ENCODE measurements at regions not wholly inside any gene's neighbourhood (a gene's known extent, or its start where the extent isn't known, plus 50 kb on each side); places are given as distances from the start of the nearest gene placed in this dataset.

DNA sequence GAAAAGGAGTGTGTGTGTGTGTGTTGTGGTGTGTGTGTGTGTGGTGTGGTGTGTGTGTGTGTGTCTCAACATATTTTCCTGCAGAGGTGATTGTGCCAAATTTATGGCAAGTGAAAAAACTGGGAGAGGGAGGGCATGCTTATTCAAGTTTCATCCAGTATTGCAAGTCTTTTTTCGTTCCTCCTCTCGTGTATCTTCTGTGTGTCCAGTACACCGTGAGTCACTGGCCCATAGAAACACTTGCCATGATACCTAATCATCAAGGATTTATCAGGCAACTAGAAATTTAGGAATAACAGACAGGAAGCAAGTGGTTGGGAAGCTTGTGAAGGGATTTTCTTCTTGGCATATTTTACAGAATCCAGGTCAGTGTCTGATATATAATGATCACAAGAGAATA lies 820.5 kb downstream of the GATA3 start:
- H3K4me3 ChIP-seq (ENCODE audit: low read length) = no peak overlapping the region
- H3K36me3 ChIP-seq (ENCODE audit: insufficient read depth, low read length) = no peaks in the 10 kb centered on the region
- ATAC-seq (ENCODE audit: poor library complexity) = no peak
- no peak overlapping the region for H3K27ac ChIP-seq (ENCODE audit: low read depth in 1 of 2, low read length in 2 of 2)
- no peak overlapping the region for H3K27ac Mint-ChIP-seq
- DNase-seq = no peak
- no peaks in the 10 kb centered on the region for H3K9me3 Mint-ChIP-seq
- ChIA-PET POLR2A (no interaction called here), CTCF (no interaction called here)
- H3K4me3 Mint-ChIP-seq = no peak overlapping the region
- no peaks in the 10 kb centered on the region for H3K36me3 Mint-ChIP-seq (ENCODE audit: low read depth)
- H3K27me3 Mint-ChIP-seq = peaks cover 16% of the 10 kb centered on the region
- TF ChIP-seq, protein P1, sequence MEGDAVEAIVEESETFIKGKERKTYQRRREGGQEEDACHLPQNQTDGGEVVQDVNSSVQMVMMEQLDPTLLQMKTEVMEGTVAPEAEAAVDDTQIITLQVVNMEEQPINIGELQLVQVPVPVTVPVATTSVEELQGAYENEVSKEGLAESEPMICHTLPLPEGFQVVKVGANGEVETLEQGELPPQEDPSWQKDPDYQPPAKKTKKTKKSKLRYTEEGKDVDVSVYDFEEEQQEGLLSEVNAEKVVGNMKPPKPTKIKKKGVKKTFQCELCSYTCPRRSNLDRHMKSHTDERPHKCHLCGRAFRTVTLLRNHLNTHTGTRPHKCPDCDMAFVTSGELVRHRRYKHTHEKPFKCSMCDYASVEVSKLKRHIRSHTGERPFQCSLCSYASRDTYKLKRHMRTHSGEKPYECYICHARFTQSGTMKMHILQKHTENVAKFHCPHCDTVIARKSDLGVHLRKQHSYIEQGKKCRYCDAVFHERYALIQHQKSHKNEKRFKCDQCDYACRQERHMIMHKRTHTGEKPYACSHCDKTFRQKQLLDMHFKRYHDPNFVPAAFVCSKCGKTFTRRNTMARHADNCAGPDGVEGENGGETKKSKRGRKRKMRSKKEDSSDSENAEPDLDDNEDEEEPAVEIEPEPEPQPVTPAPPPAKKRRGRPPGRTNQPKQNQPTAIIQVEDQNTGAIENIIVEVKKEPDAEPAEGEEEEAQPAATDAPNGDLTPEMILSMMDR (IDR thresholded peaks at IDR 0.05) = no peak
- H3K27me3 ChIP-seq (ENCODE audit: control insufficient read depth in 1 of 2, insufficient read depth in 2 of 2, low read length in 2 of 2) = no peaks in the 10 kb centered on the region
- intact Hi-C loops (cut with DNase I, micrococcal nuclease) = no loop called here
- H3K4me1 Mint-ChIP-seq (ENCODE audit: low read depth) = no peaks in the 10 kb centered on the region
- no peaks in the 10 kb centered on the region for H3K4me1 ChIP-seq (ENCODE audit: insufficient read depth, low read length)
- no peaks in the 10 kb centered on the region for H3K9me3 ChIP-seq (ENCODE audit: control insufficient read depth in 1 of 2, insufficient read depth in 1 of 2, low read length in 2 of 2)

DNA sequence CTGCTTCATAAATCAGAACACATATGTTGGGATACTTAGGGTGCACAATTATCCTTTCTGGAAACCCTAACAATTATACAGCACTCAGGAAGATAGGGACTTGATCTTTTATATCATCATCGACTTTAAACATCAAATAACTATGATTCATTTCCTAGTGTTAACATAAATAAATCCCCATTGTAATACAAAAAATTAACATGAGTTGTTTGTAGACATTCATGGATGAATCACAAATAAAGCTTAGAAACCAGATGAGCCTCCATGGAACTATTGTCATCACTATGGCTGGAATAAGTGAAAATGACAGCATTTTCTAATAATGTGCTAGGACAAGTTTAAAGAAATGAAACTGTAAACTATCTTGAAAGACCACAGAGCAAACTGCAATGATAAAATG lies 821.7 kb downstream of the GATA3 start:
- Histone ChIP-seq H3K36me3 (ENCODE audit: insufficient read depth, low read length) (no peaks in the 10 kb centered on the region), H3K4me1 (ENCODE audit: insufficient read depth, low read length) (no peaks in the 10 kb centered on the region), H3K9me3 (ENCODE audit: control insufficient read depth in 1 of 2, insufficient read depth in 1 of 2, low read length in 2 of 2) (no peaks in the 10 kb centered on the region), H3K27me3 (ENCODE audit: control insufficient read depth in 1 of 2, insufficient read depth in 2 of 2, low read length in 2 of 2) (no peaks in the 10 kb centered on the region), H3K27ac (ENCODE audit: low read depth in 1 of 2, low read length in 2 of 2) (no peak overlapping the region), H3K4me3 (ENCODE audit: low read length) (no peak overlapping the region)
- ATAC-seq (ENCODE audit: poor library complexity) (no peak), DNase-seq (no peak)
- H3K9me3 Mint-ChIP-seq = no peaks in the 10 kb centered on the region
- ChIA-PET CTCF (no interaction called here), POLR2A (interaction anchor here (0.7 kb wide), 1 partner anchor 66 kb away, joined by 4 read pairs; no protein-coding TSS in a partner anchor)
- intact Hi-C loops (cut with DNase I, micrococcal nuclease) = no loop called here
- TF ChIP-seq, protein P1 (IDR thresholded peaks at IDR 0.05) = no peak
- H3K36me3 Mint-ChIP-seq (ENCODE audit: low read depth) = no peaks in the 10 kb centered on the region
- no peaks in the 10 kb centered on the region for H3K4me1 Mint-ChIP-seq (ENCODE audit: low read depth)
- no peak overlapping the region for H3K27ac Mint-ChIP-seq
- H3K4me3 Mint-ChIP-seq = no peak overlapping the region
- H3K27me3 Mint-ChIP-seq = peaks cover 12% of the 10 kb centered on the region

DNA sequence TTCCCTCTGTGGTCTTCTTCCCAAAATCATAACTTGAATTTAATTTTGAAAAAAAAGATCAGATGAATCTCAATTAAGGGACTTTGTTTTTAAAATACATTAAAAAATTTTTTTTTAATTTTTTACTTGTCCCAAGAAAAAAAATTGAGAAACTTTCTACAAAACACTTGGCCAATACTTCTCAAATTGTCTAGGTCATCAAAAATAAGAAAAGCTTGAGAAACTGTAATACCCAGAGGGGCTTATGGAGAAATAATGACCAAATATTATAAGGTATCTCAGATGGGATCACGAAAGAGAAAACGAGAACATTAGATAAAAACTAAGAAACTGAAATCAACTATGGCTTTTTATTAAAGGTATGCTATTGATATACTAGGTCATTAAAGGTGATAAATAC lies 835.0 kb downstream of the GATA3 start:
- H3K4me1 ChIP-seq (ENCODE audit: insufficient read depth, low read length) = peaks cover 4% of the 10 kb centered on the region
- no peak overlapping the region for H3K4me3 Mint-ChIP-seq
- H3K27ac ChIP-seq (ENCODE audit: low read depth in 1 of 2, low read length in 2 of 2) = no peak overlapping the region
- ATAC-seq (ENCODE audit: poor library complexity) (no peak), DNase-seq (no peak)
- H3K27me3 ChIP-seq (ENCODE audit: control insufficient read depth in 1 of 2, insufficient read depth in 2 of 2, low read length in 2 of 2) = no peaks in the 10 kb centered on the region
- no peaks in the 10 kb centered on the region for H3K9me3 Mint-ChIP-seq
- POLR2A ChIA-PET = no interaction called here
- no peaks in the 10 kb centered on the region for H3K9me3 ChIP-seq (ENCODE audit: control insufficient read depth in 1 of 2, insufficient read depth in 1 of 2, low read length in 2 of 2)
- H3K36me3 ChIP-seq (ENCODE audit: insufficient read depth, low read length) = no peaks in the 10 kb centered on the region
- H3K4me1 Mint-ChIP-seq (ENCODE audit: low read depth) = peaks cover 12% of the 10 kb centered on the region
- no peaks in the 10 kb centered on the region for H3K36me3 Mint-ChIP-seq (ENCODE audit: low read depth)
- no peak overlapping the region for H3K27ac Mint-ChIP-seq
- no peaks in the 10 kb centered on the region for H3K27me3 Mint-ChIP-seq
- no peak overlapping the region for H3K4me3 ChIP-seq (ENCODE audit: low read length)
- intact Hi-C loops (cut with DNase I, micrococcal nuclease) = no loop called here
- TF ChIP-seq, protein P1 (IDR thresholded peaks at IDR 0.05) = no peak
- CTCF ChIA-PET = no interaction called here

Measured in CD4-positive, alpha-beta T cell (primary cell).